PFSK-1 (cell line): ENCODE measurements at regions not wholly inside any gene's neighbourhood (a gene's known extent, or its start where the extent isn't known, plus 50 kb on each side); places are given as distances from the start of the nearest gene placed in this dataset.

Experiments
- POLR2AphosphoS5 ChIP-seq: IDR thresholded peaks from 2 replicates; pipeline ENCODE4 v1.6.1; 2012; ENCODE audit warnings: low read depth, mild to moderate bottlenecking, control low read depth, low read length, moderate library complexity
- SIN3A ChIP-seq: IDR thresholded peaks from 2 replicates; pipeline ENCODE4 v1.6.1; 2012; ENCODE audit warnings: mild to moderate bottlenecking, low read length, moderate library complexity, borderline replicate concordance; ENCODE audit not compliant: insufficient read depth
- TAF1 ChIP-seq: IDR thresholded peaks from 2 replicates; pipeline ENCODE4 v1.6.1; 2012; ENCODE audit warnings: low read length, control low read depth, borderline replicate concordance; ENCODE audit not compliant: insufficient read depth

- no peak for TF ChIP-seq POLR2AphosphoS5
- peak; percentile 20; the same call in 1 of the 2 replicates for TF ChIP-seq SIN3A
- TF ChIP-seq TAF1, result no peak
Measured at GRCh38 chr4:128596853-128597252, 212.6 kb upstream of the JADE1 start.
